GM03348 (cell line): ENCODE measurements at regions not wholly inside any gene's neighbourhood (a gene's known extent, or its start where the extent isn't known, plus 50 kb on each side); places are given as distances from the start of the nearest gene placed in this dataset.

ENCODE experiments used
- DNase-seq: peaks from one replicate; pipeline ENCODE4 v3.0.0; 2012; ENCODE audit warnings: low spot score

DNA sequence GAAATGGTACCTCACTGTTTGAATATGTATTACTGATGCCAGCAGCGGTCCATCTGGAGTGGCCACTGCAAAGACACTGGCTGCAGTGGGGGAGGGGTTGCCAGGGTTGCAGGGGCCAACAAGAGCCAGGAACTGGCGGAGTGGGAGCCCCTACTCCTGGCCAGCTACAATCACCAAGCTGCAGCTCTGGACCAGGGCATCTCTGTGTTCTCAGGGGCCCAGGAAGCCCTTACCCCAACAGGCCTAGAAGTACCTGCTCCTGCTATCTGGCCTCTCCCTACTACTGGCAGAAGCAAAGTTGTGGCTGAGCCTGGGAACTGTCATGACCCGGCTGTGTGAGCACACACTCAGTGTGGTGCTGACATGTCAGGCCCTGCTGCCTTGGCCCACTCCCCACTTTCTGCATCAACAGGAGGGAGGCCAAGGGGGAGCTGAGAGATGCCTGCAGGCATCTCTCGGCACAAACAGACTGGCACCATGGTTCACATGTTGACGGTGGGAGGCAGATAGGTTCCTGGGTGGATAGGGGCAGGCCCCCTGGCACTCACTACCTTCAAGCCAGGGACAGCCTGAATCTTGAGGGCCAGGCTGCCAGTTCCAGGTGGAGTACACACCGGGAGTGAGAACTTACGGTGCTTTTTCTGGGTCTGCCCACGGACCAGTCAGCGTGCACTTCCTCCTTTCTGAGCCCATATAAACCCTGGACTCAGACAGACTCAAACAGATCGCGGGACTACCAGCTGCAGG, 1188.0 kb downstream of the GRIK2 start:
- DNase-seq = no peak

DNA sequence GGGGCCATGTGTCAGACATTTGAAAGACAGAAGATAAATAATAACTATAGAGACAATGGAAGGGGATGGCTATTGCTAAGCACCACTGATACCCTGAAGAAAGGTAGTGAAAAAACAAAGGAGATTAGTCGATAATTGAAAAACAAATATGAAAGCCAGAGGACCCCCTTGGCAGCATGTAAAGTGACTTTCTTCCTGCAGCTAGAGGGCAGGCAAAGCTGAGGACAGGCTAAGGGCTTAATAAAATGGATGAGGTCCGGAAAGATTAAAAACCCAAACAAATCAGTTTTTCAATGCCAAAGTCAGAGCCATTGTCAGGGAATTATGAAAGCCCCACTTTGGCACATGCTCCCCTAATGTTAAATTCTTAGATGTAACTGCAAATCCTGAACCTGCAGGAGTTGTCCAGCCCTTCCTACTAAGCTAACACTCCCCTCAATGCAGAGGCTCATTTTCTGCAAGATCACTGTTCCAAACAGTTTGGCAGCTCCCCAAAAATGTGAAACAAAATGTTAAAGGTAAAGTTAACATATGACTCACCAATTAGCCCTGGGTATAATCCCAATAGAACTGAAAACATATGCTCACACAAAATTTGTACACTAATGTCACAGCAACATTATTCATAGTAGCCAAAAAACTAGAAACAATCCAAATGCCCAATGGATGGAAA, 1177.9 kb downstream of the GRIK2 start:
- no peak for DNase-seq

DNA sequence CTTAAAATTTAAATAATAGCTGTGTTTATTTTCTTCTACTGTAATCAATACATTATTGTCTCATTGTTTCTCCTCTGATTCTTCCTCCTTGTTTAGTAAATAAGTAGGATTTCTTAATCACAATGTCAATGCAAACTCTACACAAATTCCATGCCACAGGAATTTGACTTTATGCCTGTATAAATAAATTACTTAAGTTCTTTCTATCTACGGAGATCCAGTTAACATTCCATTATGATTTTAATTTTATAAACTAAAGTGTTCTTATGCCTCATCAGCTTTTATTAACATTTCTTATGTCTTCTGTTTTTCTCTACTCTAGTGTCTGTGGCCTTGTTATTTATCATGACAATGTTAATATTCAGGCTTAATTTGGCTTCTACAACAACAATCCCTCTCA, 1169.2 kb downstream of the GRIK2 start:
- DNase-seq = no peak

DNA sequence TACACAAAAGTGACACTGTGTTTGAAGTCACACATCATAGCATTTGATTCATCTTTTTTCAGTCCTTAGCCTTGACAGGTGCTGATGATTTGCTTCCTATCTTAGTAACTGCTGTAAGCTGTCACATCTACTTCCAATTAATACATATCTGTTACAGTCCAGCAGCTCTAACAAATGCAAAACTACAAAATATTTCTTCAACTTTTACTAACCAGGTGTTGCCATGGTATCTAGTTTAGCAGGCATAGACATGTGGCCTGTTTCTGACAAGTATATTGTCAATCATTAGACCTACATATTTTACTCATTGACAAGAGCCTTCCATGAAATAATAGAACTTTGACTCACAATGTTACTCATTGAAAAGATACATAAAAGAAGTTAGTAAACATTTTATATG, 1159.7 kb downstream of the GRIK2 start:
- DNase-seq = no peak

DNA sequence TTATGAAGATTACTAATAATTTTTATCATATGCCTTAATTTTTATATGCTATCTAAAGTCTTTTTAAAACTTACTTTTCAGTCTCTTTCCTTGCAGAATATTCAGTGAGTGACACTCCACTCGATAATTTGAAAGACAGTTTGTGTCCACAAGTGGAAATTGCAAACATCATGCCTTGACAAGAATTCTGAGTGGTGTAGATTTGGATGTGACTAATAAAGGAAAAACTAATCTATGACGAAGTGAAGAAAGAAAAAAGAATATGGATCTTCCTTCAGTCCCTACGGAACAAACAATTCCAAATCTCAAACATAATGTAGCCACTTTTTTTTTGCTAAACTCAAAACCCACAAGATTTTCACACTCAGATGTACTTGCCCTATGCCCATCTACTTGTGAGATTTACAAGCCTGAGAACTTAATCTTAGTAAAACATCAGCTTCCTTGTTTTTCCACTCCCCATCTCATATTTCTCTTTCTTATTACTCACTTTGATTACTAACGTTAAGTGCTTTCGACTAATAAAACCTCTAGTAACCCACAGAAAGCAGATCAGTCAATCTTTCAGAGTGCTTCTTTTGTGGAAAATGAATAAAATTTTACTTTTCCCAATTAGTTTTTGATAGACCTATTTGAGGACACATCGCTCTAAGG, 1155.8 kb downstream of the GRIK2 start:
- no peak for DNase-seq

DNA sequence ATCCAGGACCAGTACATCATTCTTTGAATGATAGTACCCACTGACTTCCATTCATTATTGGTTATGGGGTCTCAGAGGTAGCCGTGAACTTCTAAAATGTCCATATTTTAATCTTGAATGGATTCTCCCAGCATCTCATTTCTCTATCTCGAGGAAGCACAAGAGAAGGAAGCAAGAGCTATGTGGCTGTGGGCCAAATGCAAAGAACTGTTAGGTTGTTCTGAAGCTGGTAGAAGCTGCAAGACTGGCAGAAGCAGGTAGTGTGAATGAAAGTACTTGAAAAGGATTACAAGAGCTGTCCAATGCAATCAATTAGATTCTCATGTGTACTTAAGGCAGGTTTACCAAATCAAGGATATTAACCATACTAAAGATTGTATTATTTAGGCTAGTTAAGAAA, 1131.8 kb downstream of the GRIK2 start:
- no peak for DNase-seq

DNA sequence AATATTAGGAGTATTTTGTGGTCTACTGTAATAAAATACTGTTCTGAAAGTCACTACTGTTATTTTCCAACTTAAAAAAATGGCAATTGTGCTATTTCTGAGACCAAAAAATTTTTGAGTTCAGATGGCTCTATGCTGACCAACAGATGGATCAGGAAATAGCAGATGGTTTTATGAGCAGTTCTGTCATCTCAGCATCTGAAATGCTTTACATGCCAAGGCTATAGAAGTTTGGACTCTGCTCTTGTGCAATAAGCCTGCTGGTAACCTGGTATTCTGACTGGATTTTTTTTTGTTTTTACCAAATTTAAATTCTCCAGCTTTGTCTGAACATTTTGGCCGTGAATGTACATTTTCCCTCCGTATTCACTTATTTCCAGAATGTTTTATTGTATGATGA, 1127.5 kb downstream of the GRIK2 start:
- no peak for DNase-seq

DNA sequence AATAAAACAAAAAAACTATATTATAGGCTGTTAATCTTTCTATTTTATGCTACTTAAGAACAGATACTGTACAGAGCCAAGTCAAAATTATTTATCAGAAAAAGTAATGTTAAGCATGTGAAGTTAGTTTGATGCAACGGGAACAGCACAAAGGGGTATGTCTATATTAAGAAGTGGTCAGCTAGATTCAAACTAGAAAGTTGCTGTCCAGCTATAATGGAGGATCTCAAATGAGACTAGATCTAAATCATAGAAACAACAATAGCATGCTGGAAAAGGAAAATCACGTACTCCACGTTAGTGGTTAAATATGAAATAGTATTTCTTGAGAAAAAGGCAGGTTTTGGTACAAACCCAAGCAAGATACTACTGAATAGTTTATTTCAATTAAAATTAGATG, 1124.0 kb downstream of the GRIK2 start:
- no peak for DNase-seq

DNA sequence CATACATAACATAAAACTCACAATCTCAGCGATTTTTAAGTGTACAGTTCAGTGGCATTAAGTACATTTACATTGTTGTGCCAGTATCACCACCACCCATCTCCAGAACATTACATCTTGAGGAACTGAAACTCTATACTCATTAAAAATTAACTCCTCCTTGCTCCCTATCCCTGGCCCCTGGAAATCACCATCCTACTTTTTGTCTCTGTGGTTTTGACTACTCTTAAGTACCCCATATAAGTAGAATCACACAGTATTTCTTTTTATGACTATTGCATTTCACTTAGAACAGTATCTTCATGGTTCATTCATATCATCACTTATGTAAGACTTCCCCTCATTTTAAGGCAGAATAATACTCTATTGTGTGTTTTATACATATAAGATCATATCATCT, 1108.1 kb downstream of the GRIK2 start:
- no peak for DNase-seq

DNA sequence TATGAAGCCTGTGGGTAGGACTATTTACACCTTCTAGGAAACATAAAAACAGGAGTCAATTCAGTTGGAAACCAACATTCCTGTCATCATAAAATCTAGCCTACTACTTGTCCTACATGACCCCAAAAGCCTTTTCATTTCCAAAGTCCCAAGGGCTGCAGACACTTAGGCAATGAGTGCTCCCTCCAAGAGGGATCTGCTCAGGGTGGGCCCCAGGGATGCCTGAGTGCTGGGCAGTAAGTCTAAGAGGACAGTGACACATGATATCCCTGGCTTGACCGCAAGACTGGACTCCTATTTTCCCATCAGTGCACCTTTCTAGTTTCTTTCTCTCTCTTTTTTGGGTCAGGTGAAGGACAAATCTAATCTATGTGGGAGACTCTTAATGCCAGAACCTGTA, 1101.3 kb downstream of the GRIK2 start:
- no peak for DNase-seq

DNA sequence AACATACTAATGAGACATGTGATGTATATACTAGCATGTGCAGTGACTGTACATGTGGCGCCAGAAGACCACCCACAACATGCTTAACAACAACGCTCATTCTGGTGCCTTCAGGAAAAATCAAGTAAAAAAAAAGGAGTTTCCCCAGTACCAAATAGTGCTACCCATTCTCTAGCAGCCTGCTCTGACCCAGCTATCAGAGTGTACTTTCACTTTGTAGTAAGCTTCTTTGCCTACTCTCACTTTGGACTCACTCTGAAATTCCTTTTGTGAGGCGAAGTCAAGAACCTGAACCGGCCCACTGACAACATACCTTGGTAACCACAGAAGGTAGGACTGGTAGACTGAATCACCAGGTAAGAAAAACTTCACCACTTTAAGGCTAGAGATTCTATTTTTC, 1100.0 kb downstream of the GRIK2 start:
- no peak for DNase-seq

DNA sequence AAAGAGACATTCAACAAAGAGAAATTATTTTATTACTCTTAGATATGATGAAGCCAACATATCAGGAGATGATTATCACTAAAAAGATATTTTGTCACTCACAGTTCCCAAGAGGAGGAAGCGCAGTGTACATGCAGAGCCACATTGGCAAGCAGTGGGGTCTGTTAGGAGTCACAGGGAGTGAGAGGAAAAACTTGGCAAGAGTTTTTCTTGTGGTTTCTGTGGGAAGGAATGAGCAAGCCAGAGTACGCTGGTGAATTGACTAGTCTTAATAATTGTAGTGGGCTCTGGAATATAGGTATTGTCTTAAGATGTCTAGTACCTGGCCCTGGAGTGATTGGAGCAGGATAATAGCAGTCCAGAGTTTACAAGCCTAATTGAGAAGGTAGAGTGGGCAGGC, 1095.2 kb downstream of the GRIK2 start:
- DNase-seq = no peak

DNA sequence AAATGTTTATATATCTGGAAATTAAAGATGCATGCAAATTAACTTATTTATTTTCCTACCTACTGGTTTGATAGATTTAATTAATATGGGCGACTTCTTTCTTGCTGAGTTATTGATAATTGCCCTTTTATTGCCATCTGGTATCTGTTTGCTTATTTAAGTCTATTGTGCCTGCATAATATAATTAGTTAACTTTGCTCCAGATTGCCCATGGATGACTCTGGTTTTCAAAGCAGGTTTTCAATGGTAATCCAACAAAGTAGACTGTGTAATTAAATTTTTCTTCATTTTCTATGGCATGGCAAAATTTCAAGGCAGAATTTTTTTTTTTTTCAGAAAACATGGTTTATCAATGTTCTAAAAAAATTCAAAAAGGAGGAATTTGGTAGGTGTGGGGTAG, 1092.0 kb downstream of the GRIK2 start:
- DNase-seq = no peak

DNA sequence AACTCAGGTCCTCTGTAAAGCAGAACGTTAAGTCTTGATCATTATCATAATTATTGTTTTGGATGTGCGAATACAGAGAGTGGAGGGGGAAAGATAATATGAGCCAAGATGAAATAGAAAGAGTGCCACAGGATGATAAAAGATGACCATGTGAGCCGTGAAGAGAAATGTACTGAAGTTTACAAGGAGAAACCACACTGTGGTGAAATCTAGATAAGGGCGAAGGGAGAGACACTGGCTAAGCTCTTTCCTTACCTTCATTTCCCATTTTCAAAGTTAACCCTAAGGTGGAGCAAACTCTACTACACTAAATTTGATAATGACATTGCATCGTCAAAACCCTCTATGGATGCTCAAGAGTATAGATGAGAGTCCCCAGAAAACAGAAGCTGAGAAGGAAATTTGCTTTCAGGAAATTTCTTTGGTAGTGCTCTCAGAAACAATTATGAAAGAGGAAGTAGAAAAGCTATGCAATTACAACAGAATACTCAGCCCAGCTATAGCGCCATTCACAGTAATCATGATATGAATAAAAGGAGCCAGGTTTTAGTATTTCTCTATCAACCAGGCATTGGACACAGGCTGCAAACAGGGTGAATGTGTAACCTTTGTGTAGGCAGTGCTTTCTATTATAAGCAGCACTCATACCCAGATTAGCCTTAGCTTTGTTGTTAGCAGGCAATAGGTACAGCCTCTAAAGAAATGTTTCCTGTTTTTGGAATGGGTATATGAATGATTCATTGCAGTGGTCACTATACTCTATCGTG, 1080.7 kb downstream of the GRIK2 start:
- DNase-seq = no peak

DNA sequence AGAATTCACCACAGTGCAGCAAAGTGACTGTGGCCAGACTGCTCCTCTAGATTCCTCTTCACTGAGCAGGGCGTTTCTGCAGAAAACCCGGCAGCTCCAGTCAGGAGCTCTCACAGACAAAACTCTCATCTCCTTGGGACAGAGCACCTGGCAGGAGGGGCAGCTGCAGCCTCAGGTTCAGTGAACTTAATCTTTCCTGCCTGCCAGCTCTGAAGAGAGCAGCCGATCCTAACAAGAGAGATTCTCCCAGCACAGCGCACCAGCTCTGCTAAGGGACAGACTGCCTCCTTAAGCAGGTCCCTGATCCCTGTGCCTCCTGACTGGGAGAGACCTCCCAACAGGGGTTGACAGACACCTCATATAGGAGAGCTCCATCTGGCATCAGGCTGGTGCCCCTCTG, 1065.5 kb downstream of the GRIK2 start:
- DNase-seq = no peak

DNA sequence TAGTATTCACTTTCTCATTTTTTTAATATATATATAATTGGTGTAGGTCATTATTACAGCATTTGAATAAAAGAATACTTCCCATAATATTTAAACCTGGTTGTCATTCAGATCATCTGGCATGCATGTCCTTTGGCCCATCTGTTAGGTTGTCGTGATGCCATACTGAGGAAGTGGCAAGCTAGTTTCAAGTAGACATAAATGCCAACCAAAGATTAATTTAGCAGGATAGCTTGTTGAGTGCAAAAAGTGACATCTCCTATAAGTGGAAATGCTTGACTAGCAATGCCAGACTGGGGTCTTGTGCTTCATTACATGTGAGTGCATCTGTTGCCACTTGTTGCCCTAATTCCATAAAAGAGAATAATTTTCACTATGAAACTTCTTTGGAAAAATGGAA, 1044.7 kb downstream of the GRIK2 start:
- DNase-seq = no peak

DNA sequence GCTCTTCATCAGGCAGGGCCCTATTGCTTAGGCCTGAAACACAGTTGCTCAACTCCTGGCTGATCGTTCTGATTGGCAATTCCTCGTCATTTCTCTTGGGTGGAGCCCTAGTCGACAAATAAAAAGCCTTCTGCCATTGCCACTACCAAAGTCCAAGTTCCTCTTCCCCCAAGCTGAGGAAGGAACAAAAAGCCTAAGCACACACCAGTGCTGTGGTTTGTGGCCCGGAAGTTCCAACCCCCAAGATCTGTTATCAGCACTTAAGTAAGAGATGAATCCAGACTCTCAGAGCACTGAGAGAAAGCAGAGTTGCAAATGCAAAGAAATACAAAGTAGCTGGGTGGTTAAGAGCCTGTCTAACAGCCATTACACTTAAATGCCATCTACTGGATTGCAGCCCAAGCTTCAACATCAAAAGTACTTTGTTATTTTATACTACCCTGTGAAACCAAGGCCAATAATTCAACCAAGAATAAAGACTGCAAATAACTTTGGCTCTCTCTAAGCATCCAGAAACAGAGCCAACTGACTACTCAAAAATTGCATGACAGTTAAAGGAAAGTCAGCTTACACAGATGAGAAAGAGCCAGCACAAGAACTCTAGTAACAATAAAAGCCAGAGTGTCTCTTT, 1024.0 kb downstream of the GRIK2 start:
- DNase-seq = no peak

DNA sequence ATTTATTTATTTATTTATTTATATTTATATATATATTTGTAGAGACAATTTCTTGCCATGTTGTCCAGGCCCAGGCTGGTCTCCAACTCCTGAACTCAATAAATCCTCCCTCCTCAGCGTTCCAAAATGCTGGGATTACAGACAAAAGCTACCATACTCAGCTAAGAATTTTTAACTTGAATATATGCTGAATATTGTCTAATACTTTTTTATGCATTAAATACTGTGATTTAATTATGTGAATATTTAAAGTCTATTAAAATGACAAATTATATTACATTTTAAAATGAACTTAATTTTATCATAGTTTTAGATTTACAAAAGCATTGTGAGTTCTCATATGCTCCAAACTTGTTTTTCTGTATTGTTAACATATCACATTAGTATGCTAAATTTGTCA, 1022.4 kb downstream of the GRIK2 start:
- no peak for DNase-seq

DNA sequence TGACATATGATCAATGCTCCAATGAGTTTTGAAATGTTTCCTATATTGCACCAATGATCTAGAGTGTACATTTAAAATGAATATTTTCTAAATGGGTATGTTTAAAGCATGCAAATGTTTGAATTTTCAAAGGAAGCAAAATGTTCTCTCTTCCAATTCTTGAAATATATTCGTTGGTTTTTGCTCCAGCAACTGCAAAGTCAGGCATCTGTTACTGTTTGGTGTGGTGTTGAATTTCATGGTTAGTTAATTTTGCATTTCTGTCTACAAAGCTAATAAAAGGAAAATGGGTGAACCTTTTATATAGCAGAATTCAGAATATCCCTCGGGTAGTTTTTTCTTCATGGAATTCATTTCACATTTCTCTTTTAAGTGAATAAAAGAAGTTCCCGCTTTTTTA, 1018.3 kb downstream of the GRIK2 start:
- DNase-seq = no peak

DNA sequence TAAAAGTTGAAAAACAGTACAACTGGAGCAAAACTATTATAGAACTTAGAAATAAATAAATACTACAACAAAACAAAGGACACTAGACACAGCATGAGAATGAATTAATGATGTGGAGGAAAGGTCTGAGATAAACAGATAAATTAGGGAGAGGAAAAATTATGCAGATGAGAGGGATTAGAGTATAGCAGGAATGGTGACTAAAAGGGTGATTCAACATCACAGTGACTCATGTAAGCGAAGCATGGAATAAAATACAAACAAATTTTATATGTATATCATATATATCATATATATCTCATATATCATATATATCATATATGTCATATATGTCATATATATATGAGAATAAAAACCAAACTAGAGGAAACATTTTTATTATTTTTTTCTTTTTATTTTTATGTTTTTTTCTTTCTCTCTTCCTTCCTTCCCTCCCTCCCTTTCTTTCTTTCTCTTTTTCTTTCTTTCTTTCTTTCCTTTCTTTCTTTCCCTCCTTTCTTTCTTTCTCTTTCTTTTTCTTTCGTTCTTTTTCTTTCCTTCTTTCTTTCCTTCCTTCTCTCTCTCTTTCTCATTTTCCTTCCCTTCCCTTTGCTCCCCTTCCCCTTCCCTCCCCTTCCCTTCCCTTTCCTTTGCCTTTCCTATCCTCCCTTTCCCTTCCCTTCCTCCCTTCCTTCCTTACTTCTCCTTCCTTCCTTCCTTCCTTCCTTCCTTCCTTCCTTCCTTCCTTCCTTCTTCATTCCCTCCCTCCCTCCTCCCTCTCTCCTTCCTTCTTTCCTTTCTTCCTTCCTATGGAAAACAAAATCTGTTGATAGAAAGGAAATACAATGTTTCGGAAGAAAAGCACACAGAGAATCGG, 1014.6 kb downstream of the GRIK2 start:
- no peak for DNase-seq

DNA sequence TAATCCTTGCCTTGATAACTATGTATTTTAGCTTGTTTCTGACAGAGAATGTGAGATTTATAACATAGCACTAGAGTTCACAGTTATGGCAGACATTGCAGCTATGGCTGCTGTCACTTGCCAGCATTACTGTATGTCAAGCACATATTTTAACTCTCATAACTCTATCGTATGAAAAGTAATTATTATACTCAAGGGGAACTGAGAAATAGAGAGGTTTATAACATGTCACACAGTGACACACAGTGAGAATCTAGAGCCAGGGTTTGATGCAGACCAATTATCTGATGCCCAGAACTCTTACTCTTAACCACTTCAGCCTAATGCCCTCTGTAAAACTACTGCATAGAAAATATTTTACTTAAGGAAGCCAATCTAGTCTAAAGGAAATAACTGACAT, 1012.4 kb downstream of the GRIK2 start:
- DNase-seq = no peak
